Gastroesophageal sphincter (tissue), 4 donors: ENCODE measurements at regions not wholly inside any gene's neighbourhood (a gene's known extent, or its start where the extent isn't known, plus 50 kb on each side); places are given as distances from the start of the nearest gene placed in this dataset.

Experiments used
- ATAC-seq: fragments of 150-250 bp; one replicate; pipeline ENCODE4 v1.9.1; 2016; ENCODE audit warnings: mild to moderate bottlenecking, moderate library complexity
- H3K27ac ChIP-seq, 4 donors: fragments of 200-600 bp; sonication (generic) in 3 of 4; 1 replicate in 3 of 4; 2 replicates in 1 of 4; pipeline ENCODE4 v1.5.1; 2016 to 2019
- H3K27me3 ChIP-seq: fragments of 200-600 bp; sonication (generic); one replicate; pipeline ENCODE4 v1.5.1; 2019
- H3K36me3 ChIP-seq, 2 donors: fragments of 200-600 bp; sonication (generic); one replicate each; pipeline ENCODE4 v1.5.1; 2019; ENCODE audit warnings: control low read depth in 1 of 2
- H3K4me1 ChIP-seq, 3 donors: fragments of 200-600 bp; sonication (generic); 1 replicate in 2 of 3; 2 replicates in 1 of 3; pipeline ENCODE4 v1.5.1; 2016 to 2019; ENCODE audit warnings: control low read depth in 2 of 3
- H3K4me3 ChIP-seq, 2 donors: fragments of 200-600 bp; sonication (generic); one replicate each; pipeline ENCODE4 v1.5.1; 2019; ENCODE audit warnings: mild to moderate bottlenecking in 1 of 2, moderate library complexity in 1 of 2
- H3K9me3 ChIP-seq, 3 donors: fragments of 200-600 bp; sonication (generic); one replicate each; pipeline ENCODE4 v1.5.1; 2017 to 2019; ENCODE audit warnings: control low read depth in 2 of 3
- EP300 ChIP-seq: sonication (generic); formaldehyde crosslinking; IDR thresholded peaks from one replicate; pipeline ENCODE4 v1.6.1; 2017; ENCODE audit warnings: antibody characterized with exemption, mild to moderate bottlenecking
- POLR2A ChIP-seq, 2 donors: fragments of 450-650 bp; IDR thresholded peaks; one replicate each; pipeline ENCODE4 v1.6.1; 2017; ENCODE audit warnings: antibody characterized with exemption in 2 of 2, mild to moderate bottlenecking in 2 of 2, moderate library complexity in 1 of 2
- POLR2AphosphoS5 ChIP-seq: sonication (generic); formaldehyde crosslinking; IDR thresholded peaks from one replicate; pipeline ENCODE4 v1.6.1; 2017; ENCODE audit warnings: antibody characterized with exemption
- WGBS, 2 donors: methylation state at CpG; one replicate each; pipeline ENCODE4 v1.1.5; 2018; ENCODE audit warnings: low coverage in 1 of 2; 5-methylcytosine and 5-hydroxymethylcytosine counted together
- TF ChIP-seq, protein P1 (sequence below), 4 experiments: fragments of 200-600 bp in 2 of 4; fragments of 450-650 bp in 2 of 4; sonication (generic) in 1 of 4; IDR thresholded peaks; one replicate each; pipeline ENCODE4 v1.5.1; 2017 to 2019; ENCODE audit warnings: antibody characterized with exemption in 4 of 4, mild to moderate bottlenecking in 2 of 4, moderate library complexity in 2 of 4

GRCh38 chr9:7456377-7456776 lies 343.2 kb downstream of the DMAC1 start:
- Histone ChIP-seq H3K9me3 (no peaks in the 10 kb centered on the region), H3K27ac (no peak overlapping the region), H3K4me3 (no peak overlapping the region), H3K4me1 (no peaks in the 10 kb centered on the region), H3K36me3 (no peaks in the 10 kb centered on the region), H3K27me3 (no peaks in the 10 kb centered on the region)
- WGBS, 2 donors, result 37 to 60% methylated on average over 2 of the region's 2 CpGs
- TF ChIP-seq POLR2A (IDR thresholded peaks at IDR 0.05) (no peak), POLR2AphosphoS5 (no peak), EP300 (no peak)
- TF ChIP-seq, protein P1, sequence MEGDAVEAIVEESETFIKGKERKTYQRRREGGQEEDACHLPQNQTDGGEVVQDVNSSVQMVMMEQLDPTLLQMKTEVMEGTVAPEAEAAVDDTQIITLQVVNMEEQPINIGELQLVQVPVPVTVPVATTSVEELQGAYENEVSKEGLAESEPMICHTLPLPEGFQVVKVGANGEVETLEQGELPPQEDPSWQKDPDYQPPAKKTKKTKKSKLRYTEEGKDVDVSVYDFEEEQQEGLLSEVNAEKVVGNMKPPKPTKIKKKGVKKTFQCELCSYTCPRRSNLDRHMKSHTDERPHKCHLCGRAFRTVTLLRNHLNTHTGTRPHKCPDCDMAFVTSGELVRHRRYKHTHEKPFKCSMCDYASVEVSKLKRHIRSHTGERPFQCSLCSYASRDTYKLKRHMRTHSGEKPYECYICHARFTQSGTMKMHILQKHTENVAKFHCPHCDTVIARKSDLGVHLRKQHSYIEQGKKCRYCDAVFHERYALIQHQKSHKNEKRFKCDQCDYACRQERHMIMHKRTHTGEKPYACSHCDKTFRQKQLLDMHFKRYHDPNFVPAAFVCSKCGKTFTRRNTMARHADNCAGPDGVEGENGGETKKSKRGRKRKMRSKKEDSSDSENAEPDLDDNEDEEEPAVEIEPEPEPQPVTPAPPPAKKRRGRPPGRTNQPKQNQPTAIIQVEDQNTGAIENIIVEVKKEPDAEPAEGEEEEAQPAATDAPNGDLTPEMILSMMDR (IDR thresholded peaks at IDR 0.05), result no peak
- ATAC-seq, result no peak

GRCh38 chr9:7454624-7455023 lies 345.0 kb downstream of the DMAC1 start:
- Histone ChIP-seq H3K36me3 (no peaks in the 10 kb centered on the region), H3K9me3 (no peaks in the 10 kb centered on the region), H3K4me1 (no peaks in the 10 kb centered on the region), H3K4me3 (no peak overlapping the region), H3K27me3 (no peaks in the 10 kb centered on the region), H3K27ac (no peak overlapping the region)
- no CpG with 5 or more reads among the region's 2 CpGs for WGBS, 2 donors
- no peak for ATAC-seq
- TF ChIP-seq POLR2AphosphoS5 (no peak), POLR2A (IDR thresholded peaks at IDR 0.05) (no peak), EP300 (no peak)
- TF ChIP-seq, protein P1 (IDR thresholded peaks at IDR 0.05), result no peak

- Histone ChIP-seq H3K4me3 (no peak overlapping the region), H3K4me1 (no peaks in the 10 kb centered on the region), H3K27ac (no peak overlapping the region), H3K36me3 (no peaks in the 10 kb centered on the region), H3K9me3 (no peaks in the 10 kb centered on the region), H3K27me3 (no peaks in the 10 kb centered on the region)
- ATAC-seq, result no peak
- no peak for TF ChIP-seq EP300
- TF ChIP-seq, protein P1 (IDR thresholded peaks at IDR 0.05), result no peak
- no peak for TF ChIP-seq POLR2A (IDR thresholded peaks at IDR 0.05)
- TF ChIP-seq POLR2AphosphoS5, result no peak
- WGBS, 2 donors, result 0 to 40% methylated on average over 1 of the region's 1 CpG
Observed at GRCh38 chr9:7452378-7452777, 347.2 kb downstream of the DMAC1 start.

DNA sequence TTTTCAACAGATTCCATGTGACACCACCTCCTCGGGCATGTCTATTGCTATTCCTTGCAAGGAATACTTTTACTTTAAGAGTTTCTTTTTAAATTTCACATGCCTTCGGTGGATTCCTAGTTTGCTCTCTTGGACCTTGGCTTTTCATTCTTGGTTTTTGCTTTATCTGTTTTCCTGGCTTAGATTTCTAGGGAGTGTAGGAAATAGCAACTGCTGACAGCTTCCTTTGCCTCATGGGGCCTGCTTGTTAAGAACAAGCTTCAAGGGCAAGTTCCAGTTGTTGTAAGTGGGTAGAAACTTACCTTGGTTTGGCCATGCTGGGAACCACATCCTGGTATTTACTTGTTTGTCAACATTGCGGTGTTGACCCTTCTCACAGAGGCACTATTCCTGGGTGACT lies 348.5 kb downstream of the DMAC1 start:
- H3K4me1 ChIP-seq, result no peaks in the 10 kb centered on the region
- H3K9me3 ChIP-seq, result no peaks in the 10 kb centered on the region
- H3K27me3 ChIP-seq, result no peaks in the 10 kb centered on the region
- H3K27ac ChIP-seq, result no peak overlapping the region
- 64 to 73% methylated on average over 2 to 3 of the region's 3 CpGs for WGBS, 2 donors
- ATAC-seq, result no peak
- no peaks in the 10 kb centered on the region for H3K36me3 ChIP-seq
- no peak overlapping the region for H3K4me3 ChIP-seq
- no peak for TF ChIP-seq POLR2A (IDR thresholded peaks at IDR 0.05)
- TF ChIP-seq EP300, result no peak
- TF ChIP-seq, protein P1 (IDR thresholded peaks at IDR 0.05), result no peak

DNA sequence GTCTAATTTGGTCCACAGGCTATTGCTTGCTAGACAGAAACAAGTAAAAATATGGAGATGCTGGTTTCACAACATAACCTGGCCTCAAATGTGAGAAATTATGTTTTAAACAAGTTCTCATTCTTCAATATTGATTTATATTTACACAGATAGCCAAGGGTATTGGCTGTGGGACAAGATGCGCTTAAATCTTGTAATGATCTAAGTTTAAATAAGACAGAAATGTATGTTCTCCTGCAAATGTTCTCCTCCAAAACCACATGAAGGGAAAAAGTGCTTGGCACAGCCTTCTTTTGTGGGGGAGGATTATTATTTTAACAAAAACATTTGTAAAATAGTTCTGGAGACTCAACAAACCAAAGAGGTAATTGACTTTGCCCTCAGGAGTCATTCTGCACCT lies 356.0 kb downstream of the DMAC1 start:
- Histone ChIP-seq H3K27ac (no peak overlapping the region), H3K36me3 (no peaks in the 10 kb centered on the region), H3K4me1 (no peaks in the 10 kb centered on the region), H3K4me3 (no peak overlapping the region), H3K27me3 (no peaks in the 10 kb centered on the region), H3K9me3 (no peaks in the 10 kb centered on the region)
- TF ChIP-seq, protein P1 (IDR thresholded peaks at IDR 0.05), result no peak
- no peak for TF ChIP-seq EP300
- no peak for TF ChIP-seq POLR2AphosphoS5
- TF ChIP-seq POLR2A (IDR thresholded peaks at IDR 0.05), result no peak
- ATAC-seq, result no peak
- WGBS, 2 donors, result 40 to 53% methylated on average over 1 of the region's 1 CpG
